ENCODE measurements at regions not wholly inside any gene's neighbourhood (a gene's known extent, or its start where the extent isn't known, plus 50 kb on each side); places are given as distances from the start of the nearest gene placed in this dataset.

DNA sequence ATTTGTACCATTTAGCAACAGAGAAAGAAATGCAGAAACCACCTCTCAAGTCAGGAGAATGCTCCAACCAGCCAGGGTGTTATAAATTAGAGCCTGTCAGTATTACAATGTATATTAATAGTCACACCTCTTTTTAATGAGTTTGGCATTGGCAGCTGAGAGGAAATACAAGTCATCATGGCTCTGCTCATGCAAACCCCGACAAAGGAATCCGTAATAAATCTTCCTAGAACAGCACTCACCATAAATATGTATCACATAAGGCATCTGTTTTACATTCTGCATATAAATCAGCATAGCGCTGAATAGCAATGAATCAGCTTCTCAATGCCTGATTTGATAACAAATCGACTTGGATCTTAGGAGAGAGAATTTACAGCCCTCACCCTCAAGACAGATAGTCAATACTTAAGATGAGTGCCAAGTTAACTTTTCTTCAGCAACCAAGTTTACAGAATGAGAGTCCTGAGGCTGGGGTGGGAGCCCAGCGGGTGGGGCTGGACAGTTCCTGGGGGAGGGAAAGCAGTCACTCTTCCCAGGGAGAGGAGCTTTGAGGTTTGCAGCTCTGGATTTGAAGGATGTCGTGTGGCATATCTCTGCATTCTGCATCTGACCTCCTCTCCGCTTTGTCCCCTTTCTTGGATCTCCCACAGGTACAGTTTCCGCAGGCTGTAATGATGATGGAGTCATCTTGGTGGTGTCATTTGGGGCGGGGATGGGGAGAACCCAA, 1034.4 kb upstream of the NR2F2 start:
- no peak for DNase-seq

DNA sequence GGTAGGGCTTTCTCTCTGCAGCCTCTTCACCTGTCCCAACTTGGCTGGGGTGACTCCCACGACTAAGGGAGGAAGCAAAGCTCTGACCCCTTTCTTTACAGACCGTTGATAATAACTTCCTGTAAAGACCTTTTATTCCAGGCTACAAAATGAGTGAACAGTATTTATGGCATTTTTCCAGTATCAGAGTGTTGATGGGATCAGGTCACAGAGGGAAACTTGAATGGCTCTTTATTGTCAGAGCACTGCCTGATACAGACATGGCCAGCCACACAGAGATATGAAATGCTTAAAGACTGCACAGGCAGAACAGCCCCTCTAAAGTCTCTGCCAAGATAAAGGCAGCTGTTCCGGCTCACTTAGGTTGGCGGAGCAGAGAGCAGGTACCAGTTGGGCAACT, 1033.9 kb upstream of the NR2F2 start:
- no peak for DNase-seq

- no peak for DNase-seq
Measured at GRCh38 chr15:95298729-95299128, 1031.8 kb upstream of the NR2F2 start.

DNA sequence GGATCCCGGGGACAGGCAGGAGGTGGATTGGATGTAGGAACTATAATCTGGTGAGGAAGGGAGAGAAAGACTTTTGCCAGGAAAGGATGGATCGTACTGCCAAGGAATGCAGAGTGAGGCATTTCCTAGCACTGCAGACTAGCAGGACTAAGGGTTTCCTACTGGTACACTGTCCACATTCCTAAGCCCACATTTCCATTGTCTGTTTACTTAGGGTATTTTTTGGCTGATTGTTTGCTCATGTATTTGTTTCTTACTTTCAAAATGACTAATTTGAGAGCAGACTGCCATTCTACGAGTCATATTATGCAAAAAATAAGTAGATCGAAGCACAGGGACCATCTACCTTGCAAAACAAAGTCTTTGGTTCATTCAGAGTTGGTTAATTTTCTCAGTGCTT, 1029.5 kb upstream of the NR2F2 start:
- no peak for DNase-seq

DNA sequence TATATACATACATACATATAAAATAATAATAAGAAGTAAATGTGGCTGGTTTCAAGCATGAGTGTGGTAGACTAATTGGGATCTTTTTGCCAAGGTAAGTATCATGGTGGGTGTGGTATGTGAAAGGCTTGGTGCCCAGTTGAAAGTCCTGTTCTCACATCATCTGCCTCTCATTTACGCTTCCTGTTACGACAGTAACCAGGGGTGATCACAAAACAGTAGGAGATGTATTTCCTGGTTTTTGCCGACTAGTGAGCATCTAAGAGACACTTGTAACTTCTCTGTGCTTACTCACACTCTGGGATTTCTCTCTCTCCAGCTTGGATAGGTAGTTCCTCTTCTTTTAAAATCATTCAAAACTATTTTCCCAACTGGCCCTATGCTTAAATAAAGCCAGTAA, 1028.3 kb upstream of the NR2F2 start:
- DNase-seq: no peak

- DNase-seq: no peak
Measured at GRCh38 chr15:95302809-95303208, 1027.7 kb upstream of the NR2F2 start.

- no peak for DNase-seq
Measured at GRCh38 chr15:95303713-95304112, 1026.8 kb upstream of the NR2F2 start.

DNA sequence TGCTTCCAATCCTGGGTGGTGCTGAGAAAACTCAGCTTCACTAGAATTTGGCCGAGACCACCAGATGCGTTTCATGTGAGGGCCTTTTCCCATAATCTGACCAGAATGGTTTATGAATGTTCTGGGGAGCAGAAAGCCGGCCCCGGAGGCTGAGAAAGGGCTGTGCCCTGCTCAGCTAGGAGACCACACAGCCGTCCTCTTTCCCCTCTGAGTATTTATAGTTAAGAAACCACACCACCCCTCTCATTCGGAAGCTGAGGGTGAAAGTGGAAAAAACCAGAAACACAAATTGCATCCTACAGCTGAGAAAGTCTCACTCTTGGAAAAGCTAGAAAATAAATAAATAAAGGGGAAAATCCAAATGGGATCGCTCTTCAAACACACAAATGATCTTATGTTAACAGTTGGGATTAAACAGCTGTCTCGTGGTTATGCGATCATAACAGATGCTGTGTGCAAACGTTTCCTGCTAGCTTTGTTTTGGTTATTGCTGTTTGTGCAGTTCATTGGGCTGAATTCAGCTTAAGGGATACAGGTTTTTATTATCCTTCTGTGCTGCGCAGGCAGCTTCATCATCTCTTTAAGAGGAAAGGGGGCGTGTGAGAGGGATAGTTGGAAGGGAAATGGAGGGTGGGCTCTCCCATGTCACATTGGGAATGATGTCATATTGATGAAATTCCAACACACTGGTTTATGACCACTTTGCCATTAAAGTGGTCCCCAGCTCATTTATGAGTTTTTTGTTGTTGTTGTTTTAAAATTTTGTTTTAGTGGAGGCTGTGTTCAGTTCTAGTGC, 1026.2 kb upstream of the NR2F2 start:
- DNase-seq: no peak

- no peak for DNase-seq
Measured at GRCh38 chr15:95304947-95305400, 1025.5 kb upstream of the NR2F2 start.

DNA sequence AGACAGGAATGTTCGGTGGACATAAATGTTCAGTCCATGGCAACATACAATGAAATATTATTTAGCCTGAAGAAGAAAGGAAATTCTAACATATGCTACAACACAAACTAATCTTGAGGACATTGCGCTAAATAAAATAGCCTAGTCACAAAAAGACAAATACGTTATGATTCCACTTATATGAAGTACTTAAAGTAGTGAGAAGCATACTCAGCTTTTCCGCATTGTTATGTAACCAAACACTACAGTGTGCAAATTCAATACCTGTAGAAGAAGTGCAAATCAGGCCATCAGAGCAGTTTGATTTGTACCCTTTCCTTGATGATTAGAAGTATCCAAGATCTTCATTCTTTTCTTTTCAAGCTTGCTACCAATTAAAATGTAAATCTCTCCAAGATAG, 1023.4 kb upstream of the NR2F2 start:
- no peak for DNase-seq

- no peak for DNase-seq
Measured at GRCh38 chr15:95319242-95319641, 1011.3 kb upstream of the NR2F2 start.

- no peak for DNase-seq
Measured at GRCh38 chr15:95323796-95324195, 1006.7 kb upstream of the NR2F2 start.

- DNase-seq: no peak
Measured at GRCh38 chr15:95324656-95325055, 1005.8 kb upstream of the NR2F2 start.

DNA sequence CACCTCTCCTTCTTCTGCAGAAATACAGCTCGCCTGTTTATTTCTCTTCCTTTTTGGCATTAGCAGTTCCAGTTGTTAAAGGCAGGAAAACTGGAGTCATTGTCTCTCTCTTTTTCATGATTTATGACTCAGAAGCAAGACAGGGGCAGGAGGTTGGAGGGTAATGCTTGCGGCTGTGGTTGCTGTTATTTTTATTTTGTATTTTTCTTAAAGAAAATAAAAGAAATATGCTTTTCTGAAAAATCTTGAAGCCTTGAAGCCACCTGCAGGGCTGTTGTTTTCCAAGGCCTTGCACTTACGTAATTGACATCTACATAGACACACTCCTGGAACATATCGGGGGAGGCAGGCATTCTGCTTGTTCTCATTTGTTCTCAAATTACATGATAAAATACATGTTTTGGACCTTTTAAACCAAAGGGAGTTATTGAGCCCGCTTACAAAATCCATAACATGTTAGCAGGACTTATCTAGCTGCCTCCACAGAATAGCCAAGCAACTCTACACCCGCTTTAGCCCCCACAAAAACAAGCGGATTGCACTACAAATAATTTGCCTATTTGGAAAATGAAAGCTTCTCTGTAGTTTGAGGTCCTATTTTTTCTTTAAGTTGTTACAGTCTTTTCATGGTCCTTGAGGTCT, 1004.6 kb upstream of the NR2F2 start:
- DNase-seq: no peak

DNA sequence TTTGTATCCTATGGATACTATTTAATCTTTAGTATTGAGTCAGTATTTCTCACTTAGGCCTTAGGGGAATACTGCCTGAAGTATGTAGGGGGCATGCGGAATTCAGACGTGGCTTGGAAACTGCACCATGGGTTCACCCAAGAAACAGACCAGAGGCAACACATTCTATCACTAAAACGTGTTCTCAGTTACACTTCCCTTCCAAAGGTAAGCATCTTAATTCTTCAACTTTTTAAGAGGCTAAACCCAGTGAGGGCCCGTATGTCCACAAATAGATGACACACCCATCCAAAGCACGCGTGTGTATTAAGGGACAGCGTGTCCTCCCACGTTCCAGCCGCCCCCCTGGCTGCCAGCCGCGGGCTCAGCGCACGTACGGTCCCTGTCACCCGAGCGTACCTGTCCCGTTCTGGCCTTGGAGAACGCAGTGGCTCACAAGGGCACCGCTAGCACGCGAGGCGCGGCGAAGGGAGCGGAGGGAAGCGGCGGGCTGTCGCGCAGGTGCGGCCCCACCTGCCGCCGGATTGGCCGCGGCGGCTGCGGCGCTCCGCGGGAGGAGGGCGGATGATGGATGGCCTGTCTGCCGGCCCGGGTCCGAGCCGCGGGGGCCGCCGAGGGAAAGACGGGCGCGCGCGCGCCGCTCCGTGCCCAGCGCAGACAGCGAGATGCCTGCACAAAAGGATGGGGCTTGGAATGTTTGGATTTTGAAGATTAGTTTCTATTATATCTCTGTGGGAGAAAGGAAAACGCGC, 1003.9 kb upstream of the NR2F2 start:
- DNase-seq: no peak

DNA sequence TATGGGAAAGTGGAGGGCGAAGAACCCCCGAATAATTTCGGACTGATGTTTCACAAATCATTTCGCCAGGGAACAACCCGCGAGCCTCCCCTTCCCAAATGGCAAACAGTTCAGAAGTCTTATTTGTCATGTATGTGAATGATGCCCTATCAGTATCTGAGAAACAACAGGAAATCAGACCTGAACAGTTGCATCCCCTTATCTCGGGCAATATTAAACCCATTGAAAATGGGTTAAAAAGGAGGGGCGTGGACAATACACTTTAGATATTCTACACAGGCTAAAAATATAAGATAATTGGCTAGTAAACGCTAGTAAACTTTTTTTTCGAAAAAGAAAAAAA, 1003.3 kb upstream of the NR2F2 start:
- no peak for DNase-seq

DNA sequence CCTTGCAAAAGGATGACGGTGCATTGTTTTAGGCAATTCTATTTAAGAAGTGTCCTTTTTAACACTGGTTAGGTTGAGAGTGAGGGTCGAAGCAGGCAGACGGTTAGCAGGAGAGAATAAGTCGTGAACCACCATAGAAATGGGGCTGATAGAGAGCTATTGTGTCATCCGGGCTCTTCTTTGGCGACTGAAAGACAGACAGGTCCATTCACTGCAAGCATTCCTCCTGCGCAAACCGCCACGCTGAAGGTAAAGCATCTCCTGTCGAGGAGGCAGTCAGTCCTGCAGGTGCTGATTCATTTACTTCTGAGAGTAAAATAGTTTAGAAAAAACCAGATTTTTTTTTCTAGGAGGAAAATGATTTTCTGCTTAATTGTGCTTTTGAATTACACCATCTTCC, 1002.8 kb upstream of the NR2F2 start:
- no peak for DNase-seq

GRCh38 chr15:95328559-95328958, 1001.9 kb upstream of the NR2F2 start:
- DNase-seq: no peak

DNA sequence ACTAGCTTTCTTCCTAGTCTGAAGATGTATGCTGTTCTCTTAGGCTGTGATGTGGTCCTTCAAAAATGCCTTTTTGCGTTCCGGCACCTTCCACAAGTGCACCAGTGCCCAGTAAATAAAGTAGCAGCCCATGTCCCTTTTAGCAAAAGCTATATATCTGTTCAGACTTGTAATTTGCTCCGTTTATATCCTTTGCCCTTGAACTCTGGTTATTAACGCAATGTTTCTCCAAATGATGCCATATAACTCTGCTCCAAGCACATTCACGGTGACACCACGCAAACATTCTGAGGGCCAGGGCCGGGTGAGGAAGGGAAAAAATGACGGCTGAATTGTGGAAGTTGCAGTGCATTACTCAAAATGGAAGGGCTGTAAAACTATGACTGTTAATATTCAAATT, 1001.1 kb upstream of the NR2F2 start:
- DNase-seq: no peak

- no peak for DNase-seq
Measured at GRCh38 chr15:95341686-95342085, 988.8 kb upstream of the NR2F2 start.

GRCh38 chr15:95345867-95346266, 984.6 kb upstream of the NR2F2 start:
- DNase-seq: no peak

- no peak for DNase-seq
Measured at GRCh38 chr15:95346721-95347475, 983.6 kb upstream of the NR2F2 start.

GRCh38 chr15:95347837-95348236, 982.7 kb upstream of the NR2F2 start:
- DNase-seq: no peak

Data from stimulated activated CD4-positive, alpha-beta T cell treated with anti-CD3 and anti-CD28 coated beads, Interleukin-4, amount 100 ng/mL, for 1 hour (primary cell).